Liver (tissue), 3 donors: ENCODE measurements at regions not wholly inside any gene's neighbourhood (a gene's known extent, or its start where the extent isn't known, plus 50 kb on each side); places are given as distances from the start of the nearest gene placed in this dataset.

Experiments used
- MAX ChIP-seq: IDR thresholded peaks from 2 replicates; pipeline ENCODE4 v1.6.1; 2016; ENCODE audit warnings: antibody characterized with exemption
- RAD21 ChIP-seq, 2 donors: IDR thresholded peaks; 2 replicates each; pipeline ENCODE4 v1.6.1; 2016; ENCODE audit warnings: antibody characterized with exemption in 2 of 2, mild to moderate bottlenecking in 2 of 2
- REST ChIP-seq: IDR thresholded peaks from 2 replicates; pipeline ENCODE4 v1.6.1; 2016; ENCODE audit warnings: antibody characterized with exemption, mild to moderate bottlenecking
- RXRA ChIP-seq, 2 donors: IDR thresholded peaks; 2 replicates each; pipeline ENCODE4 v1.6.1; 2017 to 2018; ENCODE audit warnings: antibody characterized with exemption in 2 of 2, mild to moderate bottlenecking in 1 of 2
- TAF1 ChIP-seq: conservative IDR thresholded peaks from 2 replicates; pipeline ENCODE4 v1.6.1; 2016; ENCODE audit warnings: antibody characterized with exemption, mild to moderate bottlenecking
- YY1 ChIP-seq: IDR thresholded peaks from 2 replicates; pipeline ENCODE4 v1.6.1; 2016; ENCODE audit warnings: antibody characterized with exemption, mild to moderate bottlenecking
- ZBTB33 ChIP-seq: IDR thresholded peaks from 2 replicates; pipeline ENCODE4 v1.6.1; 2016; ENCODE audit warnings: antibody characterized with exemption
- TF ChIP-seq, protein P1 (sequence below): fragments of 150-350 bp; IDR thresholded peaks from 2 replicates; pipeline ENCODE4 v1.5.1; 2017; ENCODE audit warnings: improper control_type of control experiment, low read depth, low read length; ENCODE audit not compliant: missing input control
- donor health status: healthy.
- donor health status: healthy.

DNA sequence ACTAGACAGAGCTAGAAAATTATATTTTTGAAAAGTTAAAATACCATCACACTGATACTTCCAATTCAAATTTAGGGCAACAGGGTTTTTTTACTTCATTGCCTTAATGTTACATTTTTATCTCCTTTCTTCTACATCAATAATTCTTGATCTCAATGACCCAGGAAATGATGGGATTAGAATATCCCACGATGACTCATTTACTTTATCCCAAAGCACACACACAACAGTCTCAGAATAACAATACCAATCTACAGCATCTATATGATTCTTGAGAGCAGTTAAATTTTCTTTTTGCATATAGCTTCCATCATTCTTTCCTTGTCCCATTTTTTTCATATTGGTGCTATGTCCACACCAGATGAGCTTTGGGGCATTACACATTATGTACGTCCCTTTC is 98.4 kb upstream of the EEPD1 start:
- TF ChIP-seq, protein P1, sequence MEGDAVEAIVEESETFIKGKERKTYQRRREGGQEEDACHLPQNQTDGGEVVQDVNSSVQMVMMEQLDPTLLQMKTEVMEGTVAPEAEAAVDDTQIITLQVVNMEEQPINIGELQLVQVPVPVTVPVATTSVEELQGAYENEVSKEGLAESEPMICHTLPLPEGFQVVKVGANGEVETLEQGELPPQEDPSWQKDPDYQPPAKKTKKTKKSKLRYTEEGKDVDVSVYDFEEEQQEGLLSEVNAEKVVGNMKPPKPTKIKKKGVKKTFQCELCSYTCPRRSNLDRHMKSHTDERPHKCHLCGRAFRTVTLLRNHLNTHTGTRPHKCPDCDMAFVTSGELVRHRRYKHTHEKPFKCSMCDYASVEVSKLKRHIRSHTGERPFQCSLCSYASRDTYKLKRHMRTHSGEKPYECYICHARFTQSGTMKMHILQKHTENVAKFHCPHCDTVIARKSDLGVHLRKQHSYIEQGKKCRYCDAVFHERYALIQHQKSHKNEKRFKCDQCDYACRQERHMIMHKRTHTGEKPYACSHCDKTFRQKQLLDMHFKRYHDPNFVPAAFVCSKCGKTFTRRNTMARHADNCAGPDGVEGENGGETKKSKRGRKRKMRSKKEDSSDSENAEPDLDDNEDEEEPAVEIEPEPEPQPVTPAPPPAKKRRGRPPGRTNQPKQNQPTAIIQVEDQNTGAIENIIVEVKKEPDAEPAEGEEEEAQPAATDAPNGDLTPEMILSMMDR = no peak
- TF ChIP-seq RAD21 (IDR thresholded peaks at IDR 0.05) = no peak
- no peak for TF ChIP-seq MAX
- no peak for TF ChIP-seq ZBTB33
- no peak for TF ChIP-seq YY1
- no peak for TF ChIP-seq RXRA (IDR thresholded peaks at IDR 0.05)
- no peak for TF ChIP-seq REST
- TF ChIP-seq TAF1 = no peak
